ENCODE measurements at regions not wholly inside any gene's neighbourhood (a gene's known extent, or its start where the extent isn't known, plus 50 kb on each side); places are given as distances from the start of the nearest gene placed in this dataset.
"Not testable (repeated sequence)": the region's sequence is repeated elsewhere in the genome, so short reads cannot be mapped to it uniquely, and the experiment has no call there.

- DNase-seq; H3K27ac Mint-ChIP-seq (ENCODE audit: unreplicated experiment); H3K27me3 Mint-ChIP-seq (ENCODE audit: unreplicated experiment); H3K9me3 Mint-ChIP-seq (ENCODE audit: unreplicated experiment); H3K4me1 Mint-ChIP-seq (ENCODE audit: low read depth, unreplicated experiment); H3K4me3 Mint-ChIP-seq (ENCODE audit: unreplicated experiment); H3K36me3 Mint-ChIP-seq (ENCODE audit: unreplicated experiment): not testable (repeated sequence)
These were observed 64.0 kb upstream of the PLEKHM1 start for GRCh38 chr17:45554479-45554878.

GRCh38 chr17:45558821-45559220, 68.3 kb upstream of the PLEKHM1 start:
- not testable (repeated sequence) for H3K27ac Mint-ChIP-seq (ENCODE audit: unreplicated experiment); DNase-seq; H3K9me3 Mint-ChIP-seq (ENCODE audit: unreplicated experiment); H3K4me3 Mint-ChIP-seq (ENCODE audit: unreplicated experiment); H3K4me1 Mint-ChIP-seq (ENCODE audit: low read depth, unreplicated experiment); H3K27me3 Mint-ChIP-seq (ENCODE audit: unreplicated experiment); H3K36me3 Mint-ChIP-seq (ENCODE audit: unreplicated experiment)

- not testable (repeated sequence) for H3K27me3 Mint-ChIP-seq (ENCODE audit: unreplicated experiment); H3K9me3 Mint-ChIP-seq (ENCODE audit: unreplicated experiment); H3K36me3 Mint-ChIP-seq (ENCODE audit: unreplicated experiment); H3K27ac Mint-ChIP-seq (ENCODE audit: unreplicated experiment); DNase-seq; H3K4me1 Mint-ChIP-seq (ENCODE audit: low read depth, unreplicated experiment); H3K4me3 Mint-ChIP-seq (ENCODE audit: unreplicated experiment)
These were observed 72.3 kb upstream of the PLEKHM1 start for GRCh38 chr17:45562868-45563267.

- not testable (repeated sequence) for H3K4me3 Mint-ChIP-seq (ENCODE audit: unreplicated experiment); H3K27me3 Mint-ChIP-seq (ENCODE audit: unreplicated experiment); DNase-seq; H3K27ac Mint-ChIP-seq (ENCODE audit: unreplicated experiment); H3K4me1 Mint-ChIP-seq (ENCODE audit: low read depth, unreplicated experiment); H3K36me3 Mint-ChIP-seq (ENCODE audit: unreplicated experiment); H3K9me3 Mint-ChIP-seq (ENCODE audit: unreplicated experiment)
These were observed 72.8 kb upstream of the PLEKHM1 start for GRCh38 chr17:45563283-45563682.

GRCh38 chr17:45568275-45568674, 77.8 kb upstream of the PLEKHM1 start:
- H3K9me3 Mint-ChIP-seq (ENCODE audit: unreplicated experiment); H3K27me3 Mint-ChIP-seq (ENCODE audit: unreplicated experiment); H3K27ac Mint-ChIP-seq (ENCODE audit: unreplicated experiment); DNase-seq; H3K36me3 Mint-ChIP-seq (ENCODE audit: unreplicated experiment); H3K4me3 Mint-ChIP-seq (ENCODE audit: unreplicated experiment); H3K4me1 Mint-ChIP-seq (ENCODE audit: low read depth, unreplicated experiment): not testable (repeated sequence)

- H3K27ac Mint-ChIP-seq (ENCODE audit: unreplicated experiment); H3K4me3 Mint-ChIP-seq (ENCODE audit: unreplicated experiment); H3K4me1 Mint-ChIP-seq (ENCODE audit: low read depth, unreplicated experiment); H3K36me3 Mint-ChIP-seq (ENCODE audit: unreplicated experiment); H3K27me3 Mint-ChIP-seq (ENCODE audit: unreplicated experiment); DNase-seq; H3K9me3 Mint-ChIP-seq (ENCODE audit: unreplicated experiment): not testable (repeated sequence)
These were observed 82.8 kb upstream of the PLEKHM1 start for GRCh38 chr17:45573326-45573725.

GRCh38 chr17:45573924-45574770, 83.6 kb upstream of the PLEKHM1 start:
- no peak for TF ChIP-seq CTCF (IDR thresholded peaks at IDR 0.05; ENCODE audit: partially characterized antibody, unreplicated experiment)
- H3K9me3 Mint-ChIP-seq (ENCODE audit: unreplicated experiment): no peaks in the 10 kb centered on the region
- no peak overlapping the region for H3K27ac Mint-ChIP-seq (ENCODE audit: unreplicated experiment)
- H3K27me3 Mint-ChIP-seq (ENCODE audit: unreplicated experiment): no peaks in the 10 kb centered on the region
- no peak overlapping the region for H3K4me3 Mint-ChIP-seq (ENCODE audit: unreplicated experiment)
- H3K36me3 Mint-ChIP-seq (ENCODE audit: unreplicated experiment): no peaks in the 10 kb centered on the region
- no peaks in the 10 kb centered on the region for H3K4me1 Mint-ChIP-seq (ENCODE audit: low read depth, unreplicated experiment)
- no peak for DNase-seq

GRCh38 chr17:45575126-45575885, 84.8 kb upstream of the PLEKHM1 start:
- H3K4me1 Mint-ChIP-seq (ENCODE audit: low read depth, unreplicated experiment): peaks cover 4% of the 10 kb centered on the region
- DNase-seq: no peak
- no peak overlapping the region for H3K27ac Mint-ChIP-seq (ENCODE audit: unreplicated experiment)
- no peak for TF ChIP-seq CTCF (IDR thresholded peaks at IDR 0.05; ENCODE audit: partially characterized antibody, unreplicated experiment)
- H3K27me3 Mint-ChIP-seq (ENCODE audit: unreplicated experiment): no peaks in the 10 kb centered on the region
- no peaks in the 10 kb centered on the region for H3K36me3 Mint-ChIP-seq (ENCODE audit: unreplicated experiment)
- no peak overlapping the region for H3K4me3 Mint-ChIP-seq (ENCODE audit: unreplicated experiment)
- H3K9me3 Mint-ChIP-seq (ENCODE audit: unreplicated experiment): no peaks in the 10 kb centered on the region

- not testable (repeated sequence) for H3K4me1 Mint-ChIP-seq (ENCODE audit: low read depth, unreplicated experiment); H3K36me3 Mint-ChIP-seq (ENCODE audit: unreplicated experiment); H3K9me3 Mint-ChIP-seq (ENCODE audit: unreplicated experiment); DNase-seq; H3K27ac Mint-ChIP-seq (ENCODE audit: unreplicated experiment); H3K27me3 Mint-ChIP-seq (ENCODE audit: unreplicated experiment); H3K4me3 Mint-ChIP-seq (ENCODE audit: unreplicated experiment)
These were observed 86.2 kb upstream of the PLEKHM1 start for GRCh38 chr17:45576527-45577307.

Data from glutamatergic neuron (in vitro differentiated cells).